Fibroblast of upper back skin (primary cell): ENCODE measurements at regions not wholly inside any gene's neighbourhood (a gene's known extent, or its start where the extent isn't known, plus 50 kb on each side); places are given as distances from the start of the nearest gene placed in this dataset.

Experiments used
- DNase-seq: peaks from one replicate; pipeline ENCODE4 v3.0.0-alpha.2; 2013

DNA sequence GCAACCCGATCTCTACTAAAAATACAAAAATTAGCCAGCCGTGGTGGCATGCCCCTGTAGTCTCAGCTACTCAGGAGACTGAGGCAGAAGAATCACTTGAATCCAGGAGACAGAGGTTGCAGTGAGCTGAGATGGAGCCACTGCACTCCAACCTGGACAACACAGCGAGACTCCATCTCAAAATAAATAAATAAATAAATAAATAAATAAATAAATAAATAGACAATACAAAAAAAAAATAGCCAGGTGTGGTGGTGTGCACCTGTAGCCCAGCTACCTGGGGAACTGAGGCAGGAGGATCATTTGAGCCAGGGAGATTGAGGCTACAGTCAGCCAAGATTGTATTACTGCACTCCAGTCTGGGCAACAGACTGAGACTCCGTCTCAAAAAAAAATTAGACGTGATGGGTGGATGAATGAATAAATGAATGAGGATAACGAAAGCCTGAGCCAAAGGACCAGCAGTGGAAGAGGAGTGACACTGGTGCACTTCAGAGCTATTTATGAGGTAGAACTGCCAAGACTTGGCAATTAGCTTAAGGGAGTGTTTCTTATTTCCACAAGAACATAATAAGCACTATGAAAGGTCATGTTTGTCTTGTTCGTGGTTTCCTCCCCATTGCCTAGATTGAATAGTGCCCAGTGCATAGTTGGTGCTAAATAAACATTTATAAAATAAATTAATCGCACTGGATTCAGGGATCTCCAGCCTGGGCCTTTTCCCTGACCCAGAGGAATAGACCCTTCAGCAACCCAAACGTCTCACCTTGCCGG is 232.2 kb downstream of the IDS start:
- DNase-seq, result no peak

DNA sequence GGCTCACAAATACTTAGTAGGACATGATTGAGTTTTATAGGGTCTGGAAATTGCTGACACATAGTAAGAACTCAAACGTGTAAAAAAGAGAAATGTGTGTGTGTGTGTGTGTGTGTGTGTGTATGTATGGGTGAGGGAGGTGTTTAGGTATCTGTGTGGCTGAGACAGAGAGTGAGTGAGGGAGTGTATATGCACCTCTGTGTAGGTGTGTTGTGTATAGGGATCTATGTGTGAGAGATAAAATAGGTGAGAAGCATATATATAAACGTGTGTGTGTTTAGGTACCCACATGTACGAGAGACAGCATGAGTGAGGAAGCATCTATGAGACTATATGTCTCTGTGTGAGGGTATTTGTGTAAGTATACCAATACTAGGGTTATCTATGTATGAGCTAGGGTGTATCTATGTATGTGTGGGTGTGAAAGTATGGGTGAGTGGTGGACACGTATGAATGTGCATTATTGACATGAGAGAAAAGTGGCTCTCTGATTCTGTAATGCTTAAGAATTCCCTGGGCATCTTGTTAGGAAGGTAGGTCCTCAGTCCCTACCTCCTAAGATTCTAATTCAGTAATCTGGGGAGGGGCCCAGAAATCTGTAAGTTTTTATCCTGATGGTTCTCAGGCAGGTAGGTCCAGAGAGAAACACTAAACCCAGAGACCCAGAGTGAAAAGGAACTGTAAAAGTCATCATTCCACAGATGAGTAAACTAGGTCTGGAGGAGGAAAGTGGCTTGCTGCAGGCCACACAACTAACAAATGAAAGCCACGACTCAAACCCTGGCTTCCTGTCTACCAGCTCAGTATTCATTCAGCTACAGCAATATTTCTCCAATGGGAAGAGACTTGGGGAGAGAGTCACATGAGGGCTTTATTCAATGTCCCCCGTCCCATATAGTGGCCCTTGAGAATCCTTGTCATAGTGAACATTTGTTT is 237.0 kb downstream of the IDS start:
- no peak for DNase-seq

DNA sequence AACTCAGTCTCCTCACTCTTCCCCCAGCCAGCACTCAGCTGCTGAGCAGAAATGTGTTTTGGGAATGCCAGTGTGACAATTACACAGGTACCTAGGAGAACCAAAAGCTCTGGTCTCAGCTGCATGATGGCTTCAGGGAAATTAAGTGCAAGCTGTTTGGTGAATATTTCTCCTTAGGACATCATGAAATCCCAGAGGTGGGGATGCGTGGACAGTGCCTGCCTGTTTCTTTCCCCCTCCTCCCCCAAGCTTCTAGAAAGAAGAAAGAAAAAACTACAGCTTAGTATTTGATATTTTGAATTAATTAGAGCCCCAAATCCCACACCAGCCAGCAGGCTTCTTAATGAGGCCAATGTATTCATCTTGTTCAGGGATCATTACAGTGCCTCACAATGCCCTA is 243.0 kb downstream of the IDS start:
- no peak for DNase-seq

DNA sequence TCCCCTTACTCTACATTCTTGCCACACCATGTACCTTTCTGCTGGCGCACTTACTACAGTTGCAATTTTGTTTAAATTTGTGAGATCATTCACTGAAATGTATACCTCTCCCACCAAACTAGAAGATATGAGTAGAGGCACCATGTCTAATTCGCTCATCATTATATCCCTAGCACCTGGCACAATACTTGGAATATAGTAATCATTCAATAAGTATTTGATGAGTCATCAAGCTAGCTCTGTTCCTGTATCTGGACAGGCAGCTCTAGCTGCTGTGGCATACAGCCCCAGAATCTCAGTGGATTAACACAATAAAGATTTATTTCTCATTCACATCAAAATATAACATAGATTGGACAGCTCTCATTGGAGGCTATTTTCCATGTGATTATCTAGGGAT is 245.9 kb downstream of the IDS start:
- DNase-seq, result peak; percentile 35

DNA sequence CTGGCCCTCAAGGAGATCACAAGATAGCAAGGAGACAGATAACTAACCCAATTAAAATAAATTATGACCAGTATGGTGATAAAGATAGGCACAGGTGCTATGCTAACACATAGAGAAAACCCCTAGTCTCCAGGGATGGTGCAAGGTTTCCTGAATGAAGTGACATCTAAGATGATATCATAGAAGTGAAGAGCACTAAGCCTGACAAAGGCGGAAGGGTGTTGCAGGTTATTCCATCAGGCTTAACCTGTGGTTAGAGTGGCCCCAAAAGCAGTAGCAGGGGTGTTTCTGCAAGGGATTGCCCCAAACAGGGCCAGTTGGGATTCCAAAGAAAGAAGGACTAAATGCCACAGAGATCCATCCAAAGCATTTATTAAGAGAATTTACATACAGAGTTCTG is 249.2 kb downstream of the IDS start:
- DNase-seq, result no peak

DNA sequence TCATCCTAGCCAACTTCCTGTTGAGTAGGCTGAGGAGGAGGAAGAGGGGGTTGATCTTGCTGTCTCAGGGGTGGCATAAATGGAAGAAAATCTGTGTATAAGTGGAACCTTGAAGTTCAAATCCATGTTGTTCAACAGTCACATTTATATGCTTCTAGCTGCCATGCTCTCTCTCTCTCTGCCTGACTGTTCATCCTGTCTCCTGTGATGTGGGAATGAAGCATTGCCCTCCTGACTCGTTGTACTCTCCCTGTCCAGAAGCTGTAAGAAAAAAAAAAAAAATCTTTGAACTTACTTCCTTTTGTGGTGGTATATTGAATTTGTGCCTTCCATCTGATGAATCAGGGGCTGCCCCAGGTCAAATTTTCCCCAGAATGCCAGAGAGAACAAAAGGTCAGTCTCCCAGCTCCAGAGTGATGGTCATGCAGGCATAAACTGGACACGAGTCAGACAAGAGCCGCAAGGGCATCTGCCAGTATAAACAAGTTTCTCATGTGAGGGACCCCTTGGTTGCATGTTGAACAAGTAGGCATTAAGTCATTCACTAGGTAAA is 257.0 kb downstream of the IDS start:
- peak; percentile 6 for DNase-seq

DNA sequence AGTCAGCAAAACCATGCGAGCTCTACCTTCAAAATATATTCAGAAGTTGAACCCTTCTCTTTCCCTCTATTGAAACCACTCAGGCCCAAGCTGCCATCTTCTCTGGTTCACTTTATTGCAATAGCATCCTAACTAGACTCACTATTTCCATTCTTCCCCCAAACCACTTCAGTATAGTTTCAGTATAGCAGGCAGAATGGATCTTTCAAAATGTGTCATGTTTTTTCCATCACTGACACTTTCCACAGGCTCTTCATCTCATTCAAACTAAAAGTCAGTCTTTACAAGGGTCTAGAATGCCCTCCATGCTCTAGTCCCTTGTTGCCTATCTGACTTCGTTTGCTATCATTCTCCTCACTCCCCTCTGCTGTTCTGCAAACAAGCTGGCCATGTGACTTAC is 274.4 kb downstream of the IDS start:
- no peak for DNase-seq

DNA sequence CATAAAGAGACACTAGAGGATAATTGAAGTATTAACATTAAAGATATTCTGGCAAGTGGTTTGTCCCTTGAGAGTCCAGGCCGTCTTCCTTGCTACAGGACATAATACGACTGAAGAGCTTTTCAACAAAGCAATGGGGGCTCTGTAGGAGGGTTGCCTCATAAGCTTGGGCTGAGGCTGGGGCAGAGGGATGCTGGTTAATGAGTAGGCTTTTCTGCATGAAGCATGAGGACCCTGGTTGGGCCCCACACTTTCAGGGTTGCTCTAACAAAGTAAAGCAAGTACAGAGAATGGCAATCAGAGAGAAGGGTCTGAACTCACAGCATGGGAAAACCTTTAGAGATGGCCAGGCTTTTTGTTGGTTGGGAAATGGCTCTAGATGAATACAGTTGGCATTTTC is 281.3 kb downstream of the IDS start:
- DNase-seq, result no peak

DNA sequence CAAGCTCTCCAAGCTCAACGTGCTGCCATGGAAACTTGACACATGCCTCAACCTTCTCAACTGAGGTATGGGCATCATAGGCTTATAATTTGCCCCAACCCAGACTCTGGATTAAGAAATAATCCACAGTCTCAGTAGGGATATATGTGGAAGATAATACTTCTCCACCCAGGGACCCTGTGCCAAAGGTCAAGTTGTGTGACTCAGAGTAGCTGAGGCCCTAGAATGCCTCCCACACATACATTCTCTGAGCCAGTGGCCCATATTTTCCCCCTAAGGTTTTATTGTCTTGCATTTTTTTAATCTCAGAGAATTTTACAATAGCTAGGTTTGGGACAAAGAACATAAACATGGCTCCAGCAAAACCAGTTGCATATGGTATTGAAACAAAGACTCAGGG is 283.1 kb downstream of the IDS start:
- DNase-seq, result no peak

DNA sequence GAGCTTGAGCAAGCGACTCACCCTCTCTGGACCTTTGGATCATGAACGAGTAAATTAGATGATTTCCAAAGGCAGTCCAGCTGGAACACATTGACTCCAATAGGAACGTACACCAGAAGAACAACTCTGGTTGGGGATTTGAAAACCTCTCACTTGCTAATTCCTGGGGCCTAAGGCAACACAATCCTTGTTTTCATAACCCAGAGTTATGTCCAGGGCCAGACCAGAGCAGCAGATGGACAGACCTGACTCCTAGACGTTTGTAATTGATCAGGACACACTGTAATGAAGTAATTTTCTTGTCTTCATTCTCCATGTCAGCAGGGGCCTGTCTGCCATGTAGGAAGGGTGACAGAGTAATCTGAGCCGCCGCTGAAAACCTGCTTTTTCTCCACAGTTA is 283.9 kb downstream of the IDS start:
- DNase-seq, result no peak

DNA sequence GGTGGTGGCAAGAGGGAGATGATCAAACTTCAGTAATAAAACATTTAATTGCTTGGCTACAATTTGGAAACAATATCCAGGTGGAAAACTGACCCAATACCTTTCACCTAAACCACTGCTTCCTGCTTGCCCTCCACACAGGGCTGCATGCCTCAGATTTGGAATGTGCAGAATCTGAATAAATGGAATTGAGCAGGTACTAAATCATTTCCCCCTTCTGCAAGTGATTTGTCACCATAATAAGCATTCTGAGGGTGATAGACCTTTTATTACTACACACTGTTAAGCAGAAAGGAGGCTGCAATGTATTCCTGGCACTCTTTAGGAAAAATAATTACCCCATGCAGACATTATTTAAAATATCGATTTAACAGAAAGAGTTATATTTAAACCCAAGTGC is 291.8 kb downstream of the IDS start:
- DNase-seq, result peak; percentile 15

DNA sequence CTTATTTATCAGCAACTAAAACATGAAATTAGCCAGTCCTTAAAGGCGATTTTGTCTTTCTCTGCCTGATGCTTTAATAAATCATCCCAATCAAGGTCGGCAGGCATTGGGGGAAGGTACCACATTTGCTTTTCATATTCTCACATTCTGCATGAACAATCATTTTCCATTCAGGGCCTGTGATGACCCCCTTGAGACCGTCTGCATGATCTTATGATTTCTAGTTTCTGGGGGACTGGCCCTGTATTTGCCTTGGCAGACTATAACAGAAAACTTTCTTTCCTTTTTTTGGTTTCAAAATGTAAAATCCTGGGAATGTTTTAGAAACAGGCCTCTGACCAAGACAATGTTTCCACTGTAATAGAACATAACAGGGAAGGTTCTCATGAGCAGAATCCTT is 296.8 kb downstream of the IDS start:
- peak; percentile 66 for DNase-seq

DNA sequence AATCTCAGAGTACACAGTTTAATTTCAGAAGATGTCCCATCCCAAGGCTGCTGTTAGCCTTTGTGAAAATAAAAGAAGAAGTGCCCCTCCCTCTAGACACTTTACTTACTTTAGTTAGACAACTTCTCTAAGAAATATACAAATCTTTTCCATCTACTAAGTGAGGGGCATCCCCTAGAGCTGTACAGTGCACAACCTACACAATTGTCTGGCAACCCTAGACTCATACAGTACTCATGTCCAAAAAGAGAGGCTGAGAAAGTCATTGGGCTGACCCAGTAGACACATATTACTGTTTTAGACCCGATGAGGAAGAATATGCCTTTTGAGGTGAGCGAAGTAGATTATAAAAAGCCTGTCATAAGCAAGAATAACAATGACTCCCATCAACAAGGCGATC is 297.6 kb downstream of the IDS start:
- no peak for DNase-seq

DNA sequence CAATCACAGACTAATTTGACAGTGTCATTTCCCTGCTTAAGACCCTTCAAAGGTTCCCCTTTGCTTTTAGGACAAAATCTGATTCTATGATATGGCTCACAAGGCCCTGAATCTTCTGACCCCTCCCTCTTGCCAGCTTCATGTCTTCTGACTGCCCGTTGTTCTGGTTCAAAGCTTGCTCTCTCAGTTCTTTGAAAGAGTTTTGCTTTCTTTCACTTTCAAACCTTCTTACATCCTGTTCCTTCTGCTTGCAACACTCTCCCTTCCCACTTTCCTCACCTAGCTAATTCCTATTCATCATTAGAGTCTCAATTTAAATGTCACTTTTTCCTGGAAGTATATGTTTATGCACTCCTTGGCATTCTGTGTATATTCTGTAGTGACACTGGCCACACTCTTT is 299.2 kb downstream of the IDS start:
- no peak for DNase-seq

DNA sequence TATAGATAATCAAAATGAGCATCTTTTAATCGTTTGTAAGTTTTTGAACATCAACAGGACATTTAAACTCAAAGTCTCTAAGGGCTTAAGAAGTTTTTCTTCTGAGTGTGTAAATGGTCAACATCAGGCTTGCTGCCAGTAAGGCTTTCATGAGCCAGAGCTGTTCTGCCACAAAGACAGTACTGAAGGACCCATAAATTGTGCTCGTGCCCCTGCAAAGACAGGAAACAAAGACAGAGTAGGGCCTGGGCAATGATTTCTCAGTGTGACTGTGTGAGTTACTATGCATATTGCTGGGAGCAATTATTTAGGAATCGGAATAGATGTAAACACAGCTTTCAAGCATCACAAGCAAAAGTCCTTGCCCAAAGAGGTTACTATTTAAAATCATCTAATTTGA is 300.0 kb downstream of the IDS start:
- no peak for DNase-seq

DNA sequence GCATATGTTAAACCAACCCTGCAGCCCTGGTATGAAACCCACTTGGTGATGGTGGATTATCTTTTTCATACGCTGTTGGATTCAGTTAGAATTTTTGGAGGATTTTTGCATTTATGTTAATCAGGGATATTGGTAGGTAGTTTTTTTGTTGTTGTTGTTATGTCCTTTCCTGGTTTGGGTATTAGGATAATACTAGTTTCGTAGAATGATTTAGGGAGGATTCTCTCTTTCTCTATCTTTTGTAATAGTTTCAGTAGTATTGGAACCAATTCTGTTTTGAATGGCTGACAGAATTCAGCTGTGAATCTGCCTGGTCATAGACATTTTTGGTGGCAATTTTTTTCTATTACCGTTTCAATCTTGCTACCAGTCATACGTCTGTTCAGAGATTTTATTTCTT is 305.4 kb downstream of the IDS start:
- DNase-seq, result no peak

DNA sequence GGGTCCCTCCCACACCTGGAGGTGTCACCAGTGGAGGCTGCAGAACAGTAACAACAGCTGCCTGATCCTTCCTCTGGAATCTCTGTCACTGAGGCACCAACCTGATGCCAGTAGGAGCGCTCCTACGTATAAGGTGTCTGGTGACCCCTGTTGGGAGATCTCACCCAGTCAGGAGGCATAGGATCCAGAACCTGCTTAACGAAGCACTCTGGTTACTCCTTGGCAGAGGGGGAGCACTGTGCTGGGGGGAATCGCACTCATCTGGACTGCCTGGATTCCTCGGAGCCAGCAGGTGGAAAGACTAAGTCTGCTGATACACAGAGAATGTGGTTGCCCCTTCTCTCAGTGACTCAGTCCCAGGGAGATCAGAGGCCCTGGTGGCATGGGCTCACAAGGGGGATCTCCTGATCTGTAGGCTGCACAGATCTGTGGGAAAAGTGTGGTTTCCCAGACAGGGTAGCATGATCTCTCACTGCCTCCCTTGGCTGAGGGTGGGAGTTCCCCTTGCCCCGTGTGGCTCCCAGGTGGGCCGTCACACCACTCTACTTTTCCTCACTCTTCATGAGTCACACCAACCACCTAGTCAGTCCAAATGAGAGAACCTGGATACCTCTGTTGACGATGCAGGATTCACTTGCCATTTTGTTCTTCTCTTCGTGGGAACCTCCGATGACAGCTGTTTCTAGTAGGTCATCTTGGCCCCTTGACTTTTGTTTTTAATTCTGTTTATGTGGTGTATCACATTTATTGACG is 305.9 kb downstream of the IDS start:
- no peak for DNase-seq

DNA sequence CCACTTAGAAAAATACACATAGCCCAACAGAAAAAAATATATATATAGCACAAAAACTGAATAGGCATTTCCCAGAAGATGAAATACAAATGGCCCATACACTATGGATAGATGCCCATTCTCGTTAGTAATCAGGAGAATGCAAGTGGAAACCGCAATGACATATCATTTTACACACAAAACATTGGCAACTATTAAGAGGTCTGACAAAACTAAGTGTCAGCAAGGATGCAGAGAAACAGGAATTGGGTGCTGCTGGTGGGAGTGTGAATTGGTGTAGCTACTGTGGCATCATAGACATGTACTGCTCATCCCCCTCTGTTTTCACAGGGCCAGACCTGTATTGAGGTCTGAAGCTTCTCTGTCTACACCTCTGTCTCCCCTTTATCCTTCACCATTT is 320.0 kb downstream of the IDS start:
- no peak for DNase-seq

DNA sequence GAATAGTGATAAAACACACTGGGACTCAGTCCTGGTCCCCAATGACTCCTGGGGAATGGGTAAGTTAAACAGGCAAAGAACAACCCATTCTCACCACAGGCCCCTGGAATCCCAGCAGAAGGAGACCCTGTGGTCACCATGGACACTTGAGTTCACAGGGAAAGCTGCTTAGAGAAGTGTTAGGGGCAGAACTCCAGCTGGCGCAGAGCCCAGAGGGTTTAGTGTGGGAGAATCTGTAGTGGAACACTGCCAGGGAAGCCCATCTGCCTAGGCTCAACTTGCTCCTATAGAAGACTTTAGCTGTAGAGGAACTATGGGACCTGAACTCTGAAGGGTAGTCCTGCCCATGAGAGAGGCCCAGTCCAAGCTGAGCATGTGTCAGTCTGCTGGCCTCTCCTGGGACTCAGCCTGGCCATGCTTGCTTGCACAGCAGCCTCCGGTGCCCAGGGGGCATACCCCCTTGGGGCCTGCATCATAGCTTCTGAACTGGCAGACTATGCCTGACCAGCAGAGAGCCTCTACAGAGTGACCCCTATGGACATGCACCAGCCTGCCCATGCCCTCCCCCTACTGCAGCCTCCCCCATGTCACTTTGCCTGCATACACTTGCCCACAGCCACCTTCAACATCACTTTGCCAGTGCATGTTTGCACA is 343.5 kb downstream of the IDS start:
- DNase-seq, result no peak

DNA sequence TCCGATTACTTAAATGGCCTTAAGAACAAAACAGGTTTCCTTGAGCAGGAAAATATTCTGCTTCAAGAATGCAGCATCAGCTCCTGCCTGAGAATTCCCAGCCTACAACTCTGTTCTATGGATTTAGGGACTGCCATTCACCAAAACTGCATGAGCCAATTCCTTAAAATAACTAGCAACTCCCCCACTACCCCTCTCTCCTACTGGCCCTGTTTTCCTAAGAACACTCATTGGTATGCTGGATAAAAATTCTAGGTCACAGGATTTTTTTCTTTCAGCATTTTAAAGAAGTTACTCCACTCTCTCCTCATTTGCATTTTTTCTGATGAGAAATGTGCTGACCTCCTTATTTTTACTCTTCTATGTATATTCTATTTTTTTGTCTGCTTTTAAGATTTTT is 347.1 kb downstream of the IDS start:
- no peak for DNase-seq

DNA sequence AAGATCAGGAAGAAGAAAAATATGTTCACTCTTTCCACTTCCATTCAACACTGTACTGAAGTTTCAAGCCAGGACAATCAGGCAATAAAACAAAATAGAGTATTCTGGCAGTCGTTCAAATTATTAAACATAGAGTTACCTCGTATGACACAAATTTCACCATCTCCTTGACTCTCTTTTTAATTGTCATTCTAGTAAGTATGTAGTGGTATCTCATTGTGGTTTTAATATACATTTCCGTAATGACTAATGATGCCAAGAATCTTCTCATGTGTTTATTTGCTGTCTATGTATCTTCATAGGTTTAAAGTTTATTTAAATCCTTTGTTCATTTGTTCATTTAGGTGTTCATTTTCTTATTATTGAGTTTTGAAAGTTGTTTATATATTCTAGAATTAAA is 352.2 kb downstream of the IDS start:
- DNase-seq, result no peak
